ENCODE measurements at regions not wholly inside any gene's neighbourhood (a gene's known extent, or its start where the extent isn't known, plus 50 kb on each side); places are given as distances from the start of the nearest gene placed in this dataset.

GRCh38 chr16:88301431-88301830, 81.3 kb upstream of the ZNF469 start:
- no peak for TF ChIP-seq EZH2phosphoT487 (IDR thresholded peaks at IDR 0.05; ENCODE audit: insufficient read depth, low read depth)
- TF ChIP-seq EZH2 (IDR thresholded peaks at IDR 0.05; ENCODE audit: insufficient read depth, poor library complexity, severe bottlenecking) = no peak
- DNase-seq = no peak
- in situ Hi-C loops (cut with MboI) = no loop called here
- no peak overlapping the region for H3K4me2 ChIP-seq (ENCODE audit: unreplicated experiment)
- H4K20me1 ChIP-seq (ENCODE audit: insufficient read depth) = no peaks in the 10 kb centered on the region
- H3K4me3 ChIP-seq = no peak overlapping the region
- H3K27ac ChIP-seq = no peak overlapping the region
- 85 to 91% methylated on average over 11 of the region's 11 CpGs for WGBS, 2 experiments (ENCODE audit: low coverage in 1 of 2, low lambda C conversion rate in 2 of 2, missing lambda C conversion rate in 2 of 2)
- H3K9me3 ChIP-seq (ENCODE audit: low read depth) = no peaks in the 10 kb centered on the region
- H3K9ac ChIP-seq = 0 out of 2 replicates have a peak overlapping the region, but pooled peaks have one; percentile 5
- H3K27me3 ChIP-seq (replicated peaks; ENCODE audit: insufficient read depth) = no peaks in the 10 kb centered on the region
- peaks cover 54% of the 10 kb centered on the region for H3K4me1 ChIP-seq (ENCODE audit: insufficient read depth)
- H3K79me2 ChIP-seq (ENCODE audit: insufficient read depth) = no peaks in the 10 kb centered on the region
- peaks cover 29% of the 10 kb centered on the region for H3F3A ChIP-seq (ENCODE audit: insufficient read depth)
- no peak overlapping the region for H2AFZ ChIP-seq
- no peaks in the 10 kb centered on the region for H3K9me2 ChIP-seq (ENCODE audit: insufficient read depth)
- no peaks in the 10 kb centered on the region for H3K36me3 ChIP-seq (ENCODE audit: low read depth)

- Histone ChIP-seq H3K4me1 (ENCODE audit: insufficient read depth) (peaks cover 58% of the 10 kb centered on the region), H3K36me3 (ENCODE audit: low read depth) (no peaks in the 10 kb centered on the region), H3K27ac (no peak overlapping the region), H3K4me3 (no peak overlapping the region), H3F3A (ENCODE audit: insufficient read depth) (peaks cover 33% of the 10 kb centered on the region), H3K79me2 (ENCODE audit: insufficient read depth) (no peaks in the 10 kb centered on the region), H3K9ac (peak overlapping the region; percentile 5; the same call in 1 of the 2 replicates), H3K27me3 (replicated peaks; ENCODE audit: insufficient read depth) (no peaks in the 10 kb centered on the region), H2AFZ (no peak overlapping the region), H3K9me2 (ENCODE audit: insufficient read depth) (no peaks in the 10 kb centered on the region), H4K20me1 (ENCODE audit: insufficient read depth) (no peaks in the 10 kb centered on the region), H3K9me3 (ENCODE audit: low read depth) (no peaks in the 10 kb centered on the region), H3K4me2 (ENCODE audit: unreplicated experiment) (no peak overlapping the region)
- DNase-seq = no peak
- in situ Hi-C loops (cut with MboI) = no loop called here
- WGBS, 2 experiments (ENCODE audit: low coverage in 1 of 2, low lambda C conversion rate in 2 of 2, missing lambda C conversion rate in 2 of 2) = 41 to 46% methylated on average over 12 of the region's 12 CpGs
- TF ChIP-seq EZH2 (IDR thresholded peaks at IDR 0.05; ENCODE audit: insufficient read depth, poor library complexity, severe bottlenecking) (no peak), EZH2phosphoT487 (IDR thresholded peaks at IDR 0.05; ENCODE audit: insufficient read depth, low read depth) (no peak)
Measured at GRCh38 chr16:88301886-88302285, 80.9 kb upstream of the ZNF469 start.

- Histone ChIP-seq H3F3A (ENCODE audit: insufficient read depth) (peaks cover 40% of the 10 kb centered on the region), H3K4me2 (ENCODE audit: unreplicated experiment) (no peak overlapping the region), H3K9ac (no peak overlapping the region; the same call in 1 of the 2 replicates), H3K9me2 (ENCODE audit: insufficient read depth) (no peaks in the 10 kb centered on the region), H3K36me3 (ENCODE audit: low read depth) (no peaks in the 10 kb centered on the region), H3K4me1 (ENCODE audit: insufficient read depth) (peaks cover 61% of the 10 kb centered on the region), H4K20me1 (ENCODE audit: insufficient read depth) (no peaks in the 10 kb centered on the region), H3K9me3 (ENCODE audit: low read depth) (no peaks in the 10 kb centered on the region), H3K27me3 (replicated peaks; ENCODE audit: insufficient read depth) (no peaks in the 10 kb centered on the region), H2AFZ (no peak overlapping the region), H3K79me2 (ENCODE audit: insufficient read depth) (no peaks in the 10 kb centered on the region), H3K4me3 (no peak overlapping the region), H3K27ac (no peak overlapping the region)
- in situ Hi-C loops (cut with MboI) = no loop called here
- DNase-seq = no peak
- WGBS, 2 experiments (ENCODE audit: low coverage in 1 of 2, low lambda C conversion rate in 2 of 2, missing lambda C conversion rate in 2 of 2) = 83 to 87% methylated on average over 6 of the region's 6 CpGs
- TF ChIP-seq EZH2 (IDR thresholded peaks at IDR 0.05; ENCODE audit: insufficient read depth, poor library complexity, severe bottlenecking) = no peak
- TF ChIP-seq EZH2phosphoT487 (IDR thresholded peaks at IDR 0.05; ENCODE audit: insufficient read depth, low read depth) = no peak
Measured at GRCh38 chr16:88302666-88303065, 80.1 kb upstream of the ZNF469 start.

- Histone ChIP-seq H3K9ac (peak overlapping the region; percentile 79), H3K4me1 (ENCODE audit: insufficient read depth) (peaks cover 61% of the 10 kb centered on the region), H3K4me2 (ENCODE audit: unreplicated experiment) (peak overlapping the region; percentile 64), H3K9me3 (ENCODE audit: low read depth) (no peaks in the 10 kb centered on the region), H4K20me1 (ENCODE audit: insufficient read depth) (no peaks in the 10 kb centered on the region), H3K4me3 (no peak overlapping the region), H3K27me3 (replicated peaks; ENCODE audit: insufficient read depth) (no peaks in the 10 kb centered on the region), H3K79me2 (ENCODE audit: insufficient read depth) (no peaks in the 10 kb centered on the region), H3K27ac (peak overlapping the region; percentile 97), H3F3A (ENCODE audit: insufficient read depth) (peaks cover 47% of the 10 kb centered on the region), H2AFZ (no peak overlapping the region), H3K9me2 (ENCODE audit: insufficient read depth) (no peaks in the 10 kb centered on the region), H3K36me3 (ENCODE audit: low read depth) (no peaks in the 10 kb centered on the region)
- in situ Hi-C loops (cut with MboI) = no loop called here
- TF ChIP-seq EZH2 (IDR thresholded peaks at IDR 0.05; ENCODE audit: insufficient read depth, poor library complexity, severe bottlenecking) (no peak), EZH2phosphoT487 (IDR thresholded peaks at IDR 0.05; ENCODE audit: insufficient read depth, low read depth) (no peak)
- DNase-seq = no peak
- WGBS, 2 experiments (ENCODE audit: low coverage in 1 of 2, low lambda C conversion rate in 2 of 2, missing lambda C conversion rate in 2 of 2) = 85 to 90% methylated on average over 6 of the region's 6 CpGs
Measured at GRCh38 chr16:88303405-88303804, 79.4 kb upstream of the ZNF469 start.

Measured in GM23248 (cell line).